HUES6 (cell line): ENCODE measurements at regions not wholly inside any gene's neighbourhood (a gene's known extent, or its start where the extent isn't known, plus 50 kb on each side); places are given as distances from the start of the nearest gene placed in this dataset.

ENCODE experiments used
- H3K27ac ChIP-seq: 2 replicates; pipeline ENCODE4 v1.7.0; 2013; ENCODE audit warnings: low read depth, mild to moderate bottlenecking, low read length, inconsistent platforms
- H3K27me3 ChIP-seq: 2 replicates; pipeline ENCODE4 v1.6.1; 2013; ENCODE audit warnings: low read length; ENCODE audit not compliant: control insufficient read depth, insufficient read depth
- H3K36me3 ChIP-seq: 2 replicates; pipeline ENCODE4 v1.6.1; 2013; ENCODE audit warnings: low read length; ENCODE audit not compliant: control insufficient read depth, insufficient read depth
- H3K4me1 ChIP-seq: 2 replicates; pipeline ENCODE4 v1.6.1; 2013; ENCODE audit warnings: low read length; ENCODE audit not compliant: control insufficient read depth, insufficient read depth
- H3K4me3 ChIP-seq: 2 replicates; pipeline ENCODE4 v1.5.1; 2013; ENCODE audit warnings: low read depth, low read length
- H3K9ac ChIP-seq: one replicate; pipeline ENCODE4 v1.6.1; 2013; ENCODE audit warnings: mild to moderate bottlenecking, low read length
- H3K9me3 ChIP-seq: 2 replicates; pipeline ENCODE4 v1.6.1; 2013; ENCODE audit warnings: low read depth, low read length; ENCODE audit not compliant: control insufficient read depth, insufficient read depth

DNA sequence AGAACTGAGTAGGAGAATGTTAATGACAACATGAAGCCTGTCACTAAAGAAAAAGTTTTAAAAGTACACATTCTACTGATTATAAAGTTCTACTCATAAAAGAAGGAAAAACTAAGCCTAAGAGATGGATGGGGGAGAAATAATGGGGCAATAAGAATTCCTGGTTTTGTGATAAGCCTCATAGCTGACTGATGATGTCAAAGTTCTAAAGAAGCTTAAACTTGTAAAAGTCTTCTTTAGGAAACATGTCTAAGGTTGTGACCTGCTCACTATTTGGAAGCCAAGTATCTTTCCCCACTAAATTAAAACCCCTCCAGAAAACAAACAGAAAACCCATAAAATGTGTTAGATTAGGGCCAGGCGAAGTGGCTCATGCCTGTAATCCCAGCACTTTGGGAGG, 232.9 kb upstream of the GIMD1 start:
- Histone ChIP-seq H3K27ac (no peak overlapping the region), H3K4me3 (no peak overlapping the region), H3K9me3 (peaks cover 5% of the 10 kb centered on the region; the same call in 1 of the 2 replicates), H3K4me1 (no peaks in the 10 kb centered on the region), H3K36me3 (no peaks in the 10 kb centered on the region), H3K9ac (no peak overlapping the region), H3K27me3 (no peaks in the 10 kb centered on the region)

DNA sequence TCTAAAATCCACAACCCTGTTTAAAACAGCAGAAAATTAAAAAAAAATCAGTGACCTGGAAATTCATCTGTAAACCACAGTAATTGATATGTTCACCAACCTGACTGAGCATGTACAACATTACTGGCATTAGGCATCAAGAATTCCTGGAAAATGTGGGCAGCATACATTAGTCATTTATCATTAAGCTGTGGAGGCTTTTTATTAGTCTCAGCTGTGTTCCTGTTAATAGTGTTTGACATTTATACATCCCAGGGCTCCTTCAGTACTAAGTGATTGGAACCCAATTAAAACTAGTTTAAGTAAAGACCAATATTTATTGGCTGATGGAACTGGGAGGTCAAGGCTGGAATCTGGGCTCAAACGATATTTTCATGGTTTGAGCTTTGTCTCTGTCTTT, 227.3 kb upstream of the GIMD1 start:
- no peaks in the 10 kb centered on the region for H3K36me3 ChIP-seq
- no peaks in the 10 kb centered on the region for H3K27me3 ChIP-seq
- H3K9ac ChIP-seq = no peak overlapping the region
- no peak overlapping the region for H3K4me3 ChIP-seq
- no peak overlapping the region for H3K27ac ChIP-seq
- H3K9me3 ChIP-seq = no peaks in the 10 kb centered on the region
- peaks cover 6% of the 10 kb centered on the region; the same call in 1 of the 2 replicates for H3K4me1 ChIP-seq

DNA sequence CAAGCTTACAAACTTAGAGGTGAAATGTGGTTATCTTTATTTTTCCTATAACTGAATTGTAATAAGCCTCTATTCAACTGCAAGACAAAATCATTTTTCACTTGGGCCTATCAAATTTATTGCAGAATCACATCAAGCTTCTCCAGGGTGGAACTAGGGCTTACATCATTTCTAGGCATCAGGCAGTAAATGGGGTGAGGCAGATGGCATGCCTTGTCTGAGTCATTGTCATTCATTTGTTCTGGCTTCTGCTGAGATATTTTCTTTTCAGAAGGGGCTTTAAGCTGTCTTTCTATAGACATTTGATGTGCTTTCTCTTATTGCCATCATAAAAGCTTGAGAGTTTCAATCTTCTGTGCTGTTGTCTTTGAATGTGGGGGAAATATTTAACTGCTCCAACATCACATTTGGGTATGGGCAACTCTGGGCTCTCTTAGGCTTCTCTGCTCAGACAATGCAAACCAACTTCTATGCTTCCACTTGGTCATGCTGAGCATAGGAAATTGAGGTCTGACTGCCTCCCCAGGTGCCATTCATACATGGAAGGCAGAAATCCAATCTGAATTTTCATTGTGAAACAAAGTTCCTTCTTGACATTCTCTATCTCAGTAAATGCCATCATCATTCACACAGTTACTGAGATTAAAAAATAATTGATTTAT, 225.8 kb upstream of the GIMD1 start:
- Histone ChIP-seq H3K36me3 (no peaks in the 10 kb centered on the region), H3K27ac (no peak overlapping the region), H3K9ac (no peak overlapping the region), H3K9me3 (no peaks in the 10 kb centered on the region), H3K27me3 (no peaks in the 10 kb centered on the region), H3K4me1 (peaks cover 6% of the 10 kb centered on the region; the same call in 1 of the 2 replicates), H3K4me3 (no peak overlapping the region)

DNA sequence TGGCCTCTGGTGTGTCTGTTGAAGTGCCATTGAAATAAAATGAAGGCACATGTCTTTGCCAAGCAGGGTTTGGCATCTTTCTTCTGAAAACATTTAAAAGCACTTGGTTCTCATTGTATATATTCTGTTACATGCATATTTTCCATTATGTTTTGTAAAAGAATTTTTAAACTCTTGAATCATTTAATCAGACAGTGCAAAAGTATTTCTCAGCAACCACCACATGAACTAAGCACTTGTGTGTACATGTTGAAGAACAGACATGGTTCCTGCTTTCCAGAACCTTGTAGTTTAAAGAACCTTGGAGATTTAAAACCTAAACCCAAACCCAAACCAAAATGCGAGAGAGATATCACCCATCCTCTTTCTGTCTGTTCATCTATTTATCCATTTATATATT, 220.3 kb upstream of the GIMD1 start:
- H3K27me3 ChIP-seq = no peaks in the 10 kb centered on the region
- H3K27ac ChIP-seq = no peak overlapping the region
- no peaks in the 10 kb centered on the region for H3K36me3 ChIP-seq
- H3K9ac ChIP-seq = no peak overlapping the region
- peaks cover 5% of the 10 kb centered on the region; the same call in 1 of the 2 replicates for H3K4me1 ChIP-seq
- H3K4me3 ChIP-seq = no peak overlapping the region
- no peaks in the 10 kb centered on the region for H3K9me3 ChIP-seq

DNA sequence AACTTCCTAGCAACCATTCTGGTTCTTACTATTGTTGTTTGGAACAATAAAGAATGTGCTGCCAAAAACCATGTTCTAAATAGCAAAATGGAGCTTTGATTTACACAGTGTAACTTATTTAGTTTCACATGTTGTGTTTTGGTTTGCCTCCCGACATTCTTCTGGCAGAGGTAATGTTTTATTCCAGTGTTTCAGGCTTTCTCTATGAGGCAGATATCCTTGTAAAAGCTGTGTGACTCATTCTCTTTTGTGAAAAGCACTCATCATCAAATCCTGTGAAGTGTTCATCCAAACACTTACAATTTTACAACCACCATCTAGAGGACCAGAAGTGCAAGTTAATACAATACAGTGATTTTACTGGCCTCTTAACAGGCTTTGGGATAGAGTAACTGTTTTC, 219.0 kb upstream of the GIMD1 start:
- H3K4me1 ChIP-seq = peaks cover 12% of the 10 kb centered on the region
- no peak overlapping the region for H3K27ac ChIP-seq
- no peaks in the 10 kb centered on the region for H3K27me3 ChIP-seq
- no peaks in the 10 kb centered on the region for H3K9me3 ChIP-seq
- H3K4me3 ChIP-seq = no peak overlapping the region
- H3K9ac ChIP-seq = no peak overlapping the region
- no peaks in the 10 kb centered on the region for H3K36me3 ChIP-seq

DNA sequence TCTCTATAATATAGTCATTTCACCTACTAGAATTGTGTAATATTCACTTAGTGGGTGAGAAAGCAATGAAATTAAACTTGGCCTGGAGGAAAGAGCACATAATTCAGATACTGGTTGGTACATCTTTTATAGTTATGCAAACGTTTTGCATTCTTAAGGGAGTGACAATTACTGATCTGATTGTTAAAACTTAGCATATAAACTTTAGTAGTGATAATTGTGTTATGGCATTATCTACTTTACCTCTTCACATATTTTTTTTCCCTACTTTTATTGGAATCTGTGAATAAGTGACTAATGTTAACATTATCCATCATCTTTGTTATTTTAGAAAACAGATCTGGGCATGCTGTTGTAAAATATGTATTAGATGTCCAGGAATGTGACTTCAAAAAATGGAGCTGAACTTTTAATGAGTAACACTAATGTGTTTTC, 217.4 kb upstream of the GIMD1 start:
- peaks cover 12% of the 10 kb centered on the region for H3K4me1 ChIP-seq
- H3K27me3 ChIP-seq = no peaks in the 10 kb centered on the region
- no peak overlapping the region for H3K27ac ChIP-seq
- no peaks in the 10 kb centered on the region for H3K36me3 ChIP-seq
- no peak overlapping the region for H3K4me3 ChIP-seq
- H3K9ac ChIP-seq = no peak overlapping the region
- H3K9me3 ChIP-seq = no peaks in the 10 kb centered on the region

DNA sequence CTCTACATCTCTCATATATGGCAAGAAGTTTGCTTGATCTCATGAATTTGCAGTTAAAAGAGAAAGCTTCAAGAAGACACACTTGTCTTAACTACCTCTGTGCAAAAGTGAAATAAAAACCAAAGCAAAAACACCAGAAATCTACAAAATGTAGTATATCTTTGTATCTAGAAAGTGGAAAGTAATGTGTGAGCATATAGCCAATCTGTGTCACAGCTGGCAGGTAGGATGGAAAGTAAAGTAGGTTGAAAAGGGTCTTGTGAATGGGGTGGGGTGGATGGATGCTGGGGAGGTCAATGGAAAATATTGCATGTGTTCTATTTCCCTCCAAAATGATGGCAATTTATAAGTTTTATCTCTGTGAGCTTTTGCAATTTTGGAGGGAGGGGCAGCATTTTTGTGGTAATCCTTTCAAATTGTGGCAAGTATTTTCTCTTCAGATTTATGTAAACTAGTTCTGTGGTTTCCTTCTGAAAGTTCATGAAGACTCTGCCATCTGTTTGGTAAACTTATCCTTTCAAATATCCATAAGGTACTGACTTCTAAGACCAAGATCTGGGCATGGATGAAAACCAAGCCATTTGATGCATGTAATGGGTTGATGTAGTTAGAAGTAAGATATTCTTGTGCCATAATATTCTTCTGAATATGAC, 215.9 kb upstream of the GIMD1 start:
- H3K4me3 ChIP-seq = no peak overlapping the region
- H3K27ac ChIP-seq = peak overlapping the region; percentile 60; the same call in 1 of the 2 replicates
- H3K36me3 ChIP-seq = no peaks in the 10 kb centered on the region
- no peaks in the 10 kb centered on the region for H3K27me3 ChIP-seq
- no peak overlapping the region for H3K9ac ChIP-seq
- no peaks in the 10 kb centered on the region for H3K9me3 ChIP-seq
- peaks cover 12% of the 10 kb centered on the region for H3K4me1 ChIP-seq

DNA sequence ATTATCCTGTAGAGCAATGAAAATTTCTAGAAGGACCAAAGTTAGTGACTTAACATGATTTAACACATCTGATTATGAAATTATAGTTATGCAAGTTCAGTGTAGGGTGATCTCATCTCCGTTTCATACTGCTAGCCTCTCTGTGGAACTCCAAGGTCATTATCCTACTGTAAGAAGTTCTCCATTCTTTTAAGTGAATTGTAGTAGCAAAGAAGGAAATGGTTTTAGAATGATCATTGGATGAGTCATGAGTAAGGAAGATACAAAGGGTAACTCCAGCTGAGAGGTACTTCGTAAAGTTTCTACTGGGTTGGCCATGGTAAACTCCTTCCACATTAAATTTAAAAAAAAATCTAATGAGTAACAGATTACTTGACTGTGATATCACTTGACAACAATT, 215.0 kb upstream of the GIMD1 start:
- H3K27ac ChIP-seq = peak overlapping the region; percentile 60; the same call in 1 of the 2 replicates

DNA sequence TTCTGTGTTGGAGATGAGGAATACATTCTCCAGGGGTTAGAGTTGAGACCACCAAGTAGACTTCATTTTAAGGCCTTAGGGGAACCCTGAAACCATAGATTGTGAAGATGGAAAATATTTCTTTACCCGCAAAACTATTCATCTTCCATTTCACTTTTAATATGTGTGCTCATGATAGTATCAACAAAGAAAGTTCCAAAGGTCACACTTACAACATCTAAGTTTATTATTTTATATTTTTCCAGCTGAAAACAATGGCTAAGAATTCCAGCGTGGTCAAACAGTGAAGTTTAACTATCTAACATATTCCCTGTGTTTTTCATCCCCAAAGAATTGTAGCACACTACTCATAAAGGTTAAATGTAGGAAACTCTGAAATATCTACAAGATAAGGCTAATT, 214.5 kb upstream of the GIMD1 start:
- Histone ChIP-seq H3K27me3 (no peaks in the 10 kb centered on the region), H3K4me3 (0 out of 2 replicates have a peak overlapping the region, but pooled peaks have one; percentile 18), H3K27ac (peak overlapping the region; percentile 60; the same call in 1 of the 2 replicates), H3K36me3 (no peaks in the 10 kb centered on the region), H3K9ac (no peak overlapping the region), H3K4me1 (peaks cover 12% of the 10 kb centered on the region), H3K9me3 (no peaks in the 10 kb centered on the region)

More for the DNA sequence above, 215.0 kb upstream of the GIMD1 start:
- Histone ChIP-seq H3K36me3 (no peaks in the 10 kb centered on the region), H3K4me3 (0 out of 2 replicates have a peak overlapping the region, but pooled peaks have one; percentile 18), H3K4me1 (peaks cover 12% of the 10 kb centered on the region), H3K9me3 (no peaks in the 10 kb centered on the region), H3K9ac (no peak overlapping the region), H3K27me3 (no peaks in the 10 kb centered on the region)

DNA sequence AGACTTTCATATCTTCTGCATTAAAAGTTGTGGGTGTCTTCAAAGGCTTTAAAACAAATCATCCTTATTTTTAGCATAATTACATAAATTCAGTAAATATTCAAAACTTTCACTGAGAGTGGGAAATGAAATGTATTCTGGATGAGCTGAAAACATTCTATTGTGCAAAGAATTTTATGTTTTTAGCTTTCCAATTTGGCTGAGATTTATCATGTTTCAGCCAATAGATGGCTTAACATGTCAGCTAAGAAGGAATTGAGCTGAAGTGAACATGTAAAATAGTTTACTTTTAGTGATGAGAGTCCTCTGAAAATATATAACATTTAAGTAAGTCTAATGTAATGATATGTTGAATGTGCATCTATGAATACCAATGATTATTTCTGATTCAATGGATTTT, 213.5 kb upstream of the GIMD1 start:
- Histone ChIP-seq H3K4me1 (peaks cover 12% of the 10 kb centered on the region), H3K4me3 (no peak overlapping the region), H3K9ac (no peak overlapping the region), H3K9me3 (no peaks in the 10 kb centered on the region), H3K36me3 (no peaks in the 10 kb centered on the region), H3K27ac (no peak overlapping the region), H3K27me3 (no peaks in the 10 kb centered on the region)

DNA sequence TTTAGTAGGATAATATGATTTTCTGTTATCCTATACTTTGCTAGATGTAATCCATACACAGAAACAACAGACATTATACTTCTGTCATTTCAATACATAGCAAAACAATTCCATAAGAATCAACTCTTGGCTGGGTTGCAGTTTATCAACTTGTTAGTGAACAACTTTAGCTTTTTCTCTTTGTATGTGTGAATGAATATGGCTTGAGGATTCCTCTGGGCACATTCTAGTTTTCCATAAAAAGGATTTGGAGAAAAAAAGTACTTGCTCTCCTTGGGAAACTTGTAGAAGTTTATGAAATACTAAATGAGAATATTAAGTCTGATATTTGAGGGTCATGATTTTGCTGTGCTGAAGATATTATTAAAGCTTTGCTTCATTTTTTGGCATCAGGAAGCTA, 210.7 kb upstream of the GIMD1 start:
- no peak overlapping the region for H3K27ac ChIP-seq
- H3K4me3 ChIP-seq = no peak overlapping the region
- no peaks in the 10 kb centered on the region for H3K27me3 ChIP-seq
- no peaks in the 10 kb centered on the region for H3K9me3 ChIP-seq
- H3K36me3 ChIP-seq = no peaks in the 10 kb centered on the region
- H3K4me1 ChIP-seq = peaks cover 11% of the 10 kb centered on the region
- H3K9ac ChIP-seq = no peak overlapping the region
